ENCODE measurements at regions not wholly inside any gene's neighbourhood (a gene's known extent, or its start where the extent isn't known, plus 50 kb on each side); places are given as distances from the start of the nearest gene placed in this dataset.

DNA sequence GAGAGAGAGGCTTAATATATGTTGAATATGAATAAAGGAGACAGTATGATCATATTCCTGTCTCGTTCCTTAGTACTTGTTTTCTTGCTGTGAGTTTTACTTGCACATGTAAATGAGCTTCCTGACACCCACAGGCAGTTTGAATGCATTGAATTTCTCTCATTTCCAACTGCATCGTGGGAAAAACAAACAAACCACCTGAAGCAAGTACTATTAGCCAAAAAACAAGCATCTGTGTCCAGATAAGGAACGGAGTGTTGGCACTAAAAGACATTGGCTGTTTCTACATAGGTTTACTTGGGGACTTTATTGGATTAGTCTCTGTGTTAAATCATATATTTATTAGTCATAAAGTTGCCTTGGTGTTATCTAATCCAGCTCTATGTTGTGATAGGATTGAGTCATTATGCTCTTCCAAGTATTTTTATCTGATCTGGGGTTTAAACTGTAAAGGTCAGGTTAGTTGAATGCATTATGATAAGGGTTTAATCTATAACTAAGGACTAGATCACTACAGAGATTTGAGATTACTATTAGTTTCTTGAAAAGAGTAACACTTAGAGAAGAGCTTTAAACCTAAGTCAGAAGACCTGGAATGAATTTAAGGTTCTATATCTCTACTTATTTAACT lies 339.0 kb upstream of the SPANXN4 start:
- TF ChIP-seq, protein P1, sequence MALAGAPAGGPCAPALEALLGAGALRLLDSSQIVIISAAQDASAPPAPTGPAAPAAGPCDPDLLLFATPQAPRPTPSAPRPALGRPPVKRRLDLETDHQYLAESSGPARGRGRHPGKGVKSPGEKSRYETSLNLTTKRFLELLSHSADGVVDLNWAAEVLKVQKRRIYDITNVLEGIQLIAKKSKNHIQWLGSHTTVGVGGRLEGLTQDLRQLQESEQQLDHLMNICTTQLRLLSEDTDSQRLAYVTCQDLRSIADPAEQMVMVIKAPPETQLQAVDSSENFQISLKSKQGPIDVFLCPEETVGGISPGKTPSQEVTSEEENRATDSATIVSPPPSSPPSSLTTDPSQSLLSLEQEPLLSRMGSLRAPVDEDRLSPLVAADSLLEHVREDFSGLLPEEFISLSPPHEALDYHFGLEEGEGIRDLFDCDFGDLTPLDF (CRISPR knock-in tag; IDR thresholded peaks at IDR 0.05): no peak
- no peak for TF ChIP-seq SMARCE1 (IDR thresholded peaks at IDR 0.05; ENCODE audit: borderline replicate concordance)
- TF ChIP-seq ZNF709 (CRISPR knock-in tag; IDR thresholded peaks at IDR 0.05): no peak

Measured in HepG2 (cell line).